22Rv1 (cell line): ENCODE measurements at regions not wholly inside any gene's neighbourhood (a gene's known extent, or its start where the extent isn't known, plus 50 kb on each side); places are given as distances from the start of the nearest gene placed in this dataset.

Experiments
- H3K27ac ChIP-seq: fragments of 450-650 bp; 2 replicates; pipeline ENCODE4 v1.5.1; 2017
- ZFX ChIP-seq: fragments of 450-650 bp; IDR thresholded peaks from 2 replicates; pipeline ENCODE4 v1.6.1; 2017; ENCODE audit warnings: antibody characterized with exemption, borderline replicate concordance
- TF ChIP-seq, protein P1 (sequence below): fragments of 450-650 bp; IDR thresholded peaks from 2 replicates; pipeline ENCODE4 v1.5.1; 2017; ENCODE audit warnings: mild to moderate bottlenecking

DNA sequence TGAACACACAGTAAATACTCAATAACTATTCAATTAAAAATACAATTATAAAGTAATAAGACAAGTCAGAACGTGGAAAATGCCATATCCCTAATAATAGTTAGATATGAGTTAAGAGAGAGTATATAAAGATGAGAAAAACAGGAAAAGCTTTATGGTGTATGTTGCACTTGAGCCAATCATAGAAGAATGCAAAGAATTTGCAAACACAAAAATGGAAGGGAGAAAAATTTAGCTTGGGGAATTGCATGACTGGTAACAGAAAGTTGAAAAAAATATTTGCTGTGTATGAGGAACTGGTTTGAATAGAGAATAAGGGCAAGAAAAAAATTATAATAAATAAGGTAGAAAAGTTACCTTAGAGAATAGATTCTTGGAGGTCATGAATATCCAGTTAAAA is 739.6 kb upstream of the CXADR start:
- TF ChIP-seq ZFX: no peak
- TF ChIP-seq, protein P1, sequence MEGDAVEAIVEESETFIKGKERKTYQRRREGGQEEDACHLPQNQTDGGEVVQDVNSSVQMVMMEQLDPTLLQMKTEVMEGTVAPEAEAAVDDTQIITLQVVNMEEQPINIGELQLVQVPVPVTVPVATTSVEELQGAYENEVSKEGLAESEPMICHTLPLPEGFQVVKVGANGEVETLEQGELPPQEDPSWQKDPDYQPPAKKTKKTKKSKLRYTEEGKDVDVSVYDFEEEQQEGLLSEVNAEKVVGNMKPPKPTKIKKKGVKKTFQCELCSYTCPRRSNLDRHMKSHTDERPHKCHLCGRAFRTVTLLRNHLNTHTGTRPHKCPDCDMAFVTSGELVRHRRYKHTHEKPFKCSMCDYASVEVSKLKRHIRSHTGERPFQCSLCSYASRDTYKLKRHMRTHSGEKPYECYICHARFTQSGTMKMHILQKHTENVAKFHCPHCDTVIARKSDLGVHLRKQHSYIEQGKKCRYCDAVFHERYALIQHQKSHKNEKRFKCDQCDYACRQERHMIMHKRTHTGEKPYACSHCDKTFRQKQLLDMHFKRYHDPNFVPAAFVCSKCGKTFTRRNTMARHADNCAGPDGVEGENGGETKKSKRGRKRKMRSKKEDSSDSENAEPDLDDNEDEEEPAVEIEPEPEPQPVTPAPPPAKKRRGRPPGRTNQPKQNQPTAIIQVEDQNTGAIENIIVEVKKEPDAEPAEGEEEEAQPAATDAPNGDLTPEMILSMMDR: no peak
- no peak overlapping the region for H3K27ac ChIP-seq

- no peak overlapping the region for H3K27ac ChIP-seq
Measured at GRCh38 chr21:16775076-16775475, 737.8 kb upstream of the CXADR start.

GRCh38 chr21:16777041-16777720 is 735.7 kb upstream of the CXADR start:
- H3K27ac ChIP-seq: no peak overlapping the region
- TF ChIP-seq, protein P1: no peak
- TF ChIP-seq ZFX: no peak

More at GRCh38 chr21:16775076-16775475, 737.8 kb upstream of the CXADR start:
- no peak for TF ChIP-seq ZFX
- TF ChIP-seq, protein P1: no peak

DNA sequence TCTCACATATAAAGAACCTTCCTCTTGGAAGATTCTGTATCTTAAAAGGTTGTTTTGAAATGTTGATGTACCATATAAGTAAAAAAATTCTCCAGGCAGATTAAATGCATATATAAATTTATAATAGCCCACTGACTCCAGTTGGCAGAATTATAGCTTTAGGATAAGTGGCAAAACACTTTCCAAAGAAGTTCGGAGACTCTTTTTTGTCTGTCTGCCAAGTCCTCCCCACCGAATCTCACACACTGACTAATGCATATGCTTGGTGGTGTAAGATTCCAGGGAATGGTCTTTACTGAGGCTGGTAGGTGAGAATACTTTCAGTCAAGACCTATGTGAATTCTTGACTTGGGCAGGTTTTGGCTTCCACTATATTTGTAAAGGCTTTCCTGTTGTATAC is 724.3 kb upstream of the CXADR start:
- no peak overlapping the region for H3K27ac ChIP-seq
- TF ChIP-seq ZFX: no peak
- TF ChIP-seq, protein P1: no peak

DNA sequence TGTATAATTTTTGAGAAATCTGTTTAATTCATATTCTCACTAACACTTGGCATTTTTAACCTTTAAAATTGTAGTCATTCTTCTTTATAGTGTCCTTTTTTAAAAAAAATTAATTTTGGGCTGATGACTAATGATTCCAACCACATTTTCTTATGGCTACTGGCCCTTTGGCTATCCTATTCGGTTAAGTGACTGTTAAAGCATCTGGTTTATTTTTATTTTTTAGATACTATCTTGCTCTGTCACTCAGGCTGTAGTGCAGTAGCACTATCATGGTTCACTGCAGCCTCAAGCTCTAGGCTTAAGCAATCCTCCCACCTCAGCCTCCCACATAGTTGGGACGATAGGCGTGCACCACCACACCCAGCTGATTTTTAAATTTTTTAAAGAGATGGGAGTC is 723.2 kb upstream of the CXADR start:
- TF ChIP-seq, protein P1: no peak
- TF ChIP-seq ZFX: no peak
- H3K27ac ChIP-seq: no peak overlapping the region

- no peak overlapping the region for H3K27ac ChIP-seq
- TF ChIP-seq, protein P1: no peak
- no peak for TF ChIP-seq ZFX
Measured at GRCh38 chr21:16792101-16792500, 720.7 kb upstream of the CXADR start.

DNA sequence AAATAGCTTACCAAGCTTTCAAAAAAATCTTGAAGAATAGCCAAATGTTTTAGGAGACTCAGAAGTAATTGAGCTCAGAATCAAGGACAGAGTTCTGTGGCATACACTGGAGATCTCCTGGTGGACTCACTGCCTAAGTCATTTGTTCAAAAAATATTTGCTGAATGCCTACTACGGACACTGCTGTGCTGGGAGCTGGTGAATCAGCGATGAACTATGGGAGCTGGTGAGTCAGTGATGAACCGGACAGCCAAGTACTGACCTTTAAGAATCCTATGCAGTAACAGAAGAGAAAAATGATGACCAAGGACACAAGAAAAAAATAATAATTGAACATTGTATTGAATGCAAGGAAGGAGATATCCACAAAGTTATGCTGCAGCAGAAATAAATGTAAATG is 717.9 kb upstream of the CXADR start:
- TF ChIP-seq ZFX: no peak
- TF ChIP-seq, protein P1: no peak
- H3K27ac ChIP-seq: no peak overlapping the region
